ENCODE measurements at regions not wholly inside any gene's neighbourhood (a gene's known extent, or its start where the extent isn't known, plus 50 kb on each side); places are given as distances from the start of the nearest gene placed in this dataset.

GRCh38 chr20:52747845-52748284 is 224.3 kb upstream of the TSHZ2 start:
- FAIRE-seq (no peak), ATAC-seq (peak; percentile 52; the same call in 2 of the 3 replicates), DNase-seq (ENCODE audit: low read depth, low spot score) (no peak)
- Histone ChIP-seq H3K4me3 (no peak overlapping the region), H3K4me2 (ENCODE audit: control insufficient read depth, insufficient read depth) (no peak overlapping the region), H2AFZ (ENCODE audit: control insufficient read depth, low read depth, low read length) (no peak overlapping the region), H4K20me1 (ENCODE audit: control insufficient read depth, insufficient read depth) (no peaks in the 10 kb centered on the region), H3K27ac (ENCODE audit: control insufficient read depth, insufficient read depth) (no peak overlapping the region), H3K27me3 (replicated peaks in 1 of 2; ENCODE audit: control insufficient read depth in 2 of 2, insufficient read depth in 2 of 2, low read length in 1 of 2) (no peaks in the 10 kb centered on the region), H3K36me3 (ENCODE audit: control insufficient read depth in 2 of 2, insufficient read depth in 2 of 2, low read length in 1 of 2) (no peaks in the 10 kb centered on the region), H3K9me3 (replicated peaks; ENCODE audit: control insufficient read depth, insufficient read depth, low read length) (no peaks in the 10 kb centered on the region), H3K4me1 (ENCODE audit: control insufficient read depth, insufficient read depth, low read length) (no peaks in the 10 kb centered on the region), H3K9ac (ENCODE audit: control insufficient read depth, insufficient read depth, low read length) (no peak overlapping the region), H3K79me2 (ENCODE audit: control insufficient read depth, insufficient read depth, low read length) (no peaks in the 10 kb centered on the region)
- in situ Hi-C loops (cut with MboI) = no loop called here
- POLR2A ChIA-PET = interaction anchor here (0.6 kb wide), 1 partner anchor 619 kb away, joined by 5 read pairs; no protein-coding TSS in a partner anchor
- TF ChIP-seq NFIC (IDR thresholded peaks at IDR 0.05; ENCODE audit: low read depth, low read length) (no peak), RUNX3 (IDR thresholded peaks at IDR 0.05; ENCODE audit: low read length) (no peak), CHD2 (IDR thresholded peaks at IDR 0.05; ENCODE audit: borderline replicate concordance, low read depth, low read length) (no peak), CTCF (IDR thresholded peaks at IDR 0.05 in 2 of 3, conservative IDR thresholded peaks at IDR 0.05 in 1 of 3; ENCODE audit: control insufficient read depth in 2 of 3, extremely low read depth in 1 of 3, insufficient read depth in 1 of 3, low read depth in 3 of 3, low read length in 3 of 3) (peak; percentile 21 to 48 (median 45); a peak in 4 of 6 replicates), MYC (IDR thresholded peaks at IDR 0.05; ENCODE audit: insufficient read depth, insufficient read length, insufficient replicate concordance, low read length, severe bottlenecking) (no peak), NRF1 (conservative IDR thresholded peaks at IDR 0.05; ENCODE audit: low read depth, low read length) (no peak), SIX5 (IDR thresholded peaks at IDR 0.05; ENCODE audit: low read depth, low read length, severe bottlenecking) (no peak), RAD21 (IDR thresholded peaks at IDR 0.05; ENCODE audit: insufficient read depth, low read depth, low read length) (0 out of 2 replicates have a peak, but pooled peaks have one; percentile 33)
- SMC1A ChIA-PET (ENCODE audit: uncharacterized antibody, unreplicated experiment) = interaction anchor here (0.6 to 1.4 kb wide), 7 partner anchors 182 to 1314 kb away, joined by 3 to 6 read pairs (median 4); no protein-coding TSS in a partner anchor
- no TSS peak for BruUV-seq (replicated peaks)
- RAD21 ChIA-PET (ENCODE audit: unreplicated experiment) = interaction anchor here (0.8 to 1.4 kb wide), 4 partner anchors 281 to 800 kb away, joined by 3 to 12 read pairs (median 4); no protein-coding TSS in a partner anchor
- CTCF ChIA-PET = interaction anchor here (0.6 to 3.2 kb wide), 7 partner anchors 9 to 1194 kb away, joined by 3 to 12 read pairs (median 4); no protein-coding TSS in a partner anchor
- intact Hi-C loops (cut with micrococcal nuclease; ENCODE audit: unreplicated experiment) = loop anchor here (2.0 kb wide), 1 partner anchor 469 kb away; no protein-coding TSS in a partner anchor
- 37% methylated on average over 8 of the region's 8 CpGs for WGBS (ENCODE audit: insufficient coverage, insufficient replicate concordance, low lambda C conversion rate, missing lambda C conversion rate)

Measured in GM12878 (cell line).